ENCODE measurements at regions not wholly inside any gene's neighbourhood (a gene's known extent, or its start where the extent isn't known, plus 50 kb on each side); places are given as distances from the start of the nearest gene placed in this dataset.

- TF ChIP-seq EZH2phosphoT487 (IDR thresholded peaks at IDR 0.05; ENCODE audit: low read depth) = no peak
- no peak for TF ChIP-seq CTCF (IDR thresholded peaks at IDR 0.05; ENCODE audit: low read depth, low read length)
Observed at GRCh38 chr6:104123227-104123626, 736.5 kb downstream of the HACE1 start.
